HG02840 (cell line): ENCODE measurements at regions not wholly inside any gene's neighbourhood (a gene's known extent, or its start where the extent isn't known, plus 50 kb on each side); places are given as distances from the start of the nearest gene placed in this dataset.
"Not testable (repeated sequence)": the region's sequence is repeated elsewhere in the genome, so short reads cannot be mapped to it uniquely, and the experiment has no call there.

Experiments
- ATAC-seq: cut with Tn5 transposase; IDR thresholded peaks from one replicate; pipeline ENCODE4 v1.9.1; 2021; ENCODE audit warnings: mild to moderate bottlenecking, moderate library complexity, moderate number of reproducible peaks; ENCODE audit not compliant: unreplicated experiment, low FRiP score

- no peak for ATAC-seq
Observed at GRCh38 chr5:100252037-100252436, 283.1 kb upstream of the FAM174A start.

- no peak for ATAC-seq
Observed at GRCh38 chr5:100249884-100250269, 285.3 kb upstream of the FAM174A start.

GRCh38 chr5:100249211-100249883 is 285.8 kb upstream of the FAM174A start:
- no peak for ATAC-seq

GRCh38 chr5:100232736-100233135 is 302.4 kb upstream of the FAM174A start:
- ATAC-seq: no peak

GRCh38 chr5:100188778-100189177 is 346.4 kb upstream of the FAM174A start:
- no peak for ATAC-seq

- ATAC-seq: no peak
Observed at GRCh38 chr5:100188339-100188738, 346.8 kb upstream of the FAM174A start.

GRCh38 chr5:100186181-100186580 is 349.0 kb upstream of the FAM174A start:
- ATAC-seq: no peak

- ATAC-seq: no peak
Observed at GRCh38 chr5:100182402-100182801, 352.8 kb upstream of the FAM174A start.

- no peak for ATAC-seq
Observed at GRCh38 chr5:100175346-100175745, 359.8 kb upstream of the FAM174A start.

- ATAC-seq: peak; percentile 100
Observed at GRCh38 chr5:100165309-100165708, 369.9 kb upstream of the FAM174A start.

- no peak for ATAC-seq
Observed at GRCh38 chr5:100161868-100162267, 373.3 kb upstream of the FAM174A start.

GRCh38 chr5:100157066-100157465 is 378.1 kb upstream of the FAM174A start:
- ATAC-seq: no peak

GRCh38 chr5:100148239-100148638 is 386.9 kb upstream of the FAM174A start:
- ATAC-seq: no peak

- ATAC-seq: no peak
Observed at GRCh38 chr5:100142607-100143006, 392.6 kb upstream of the FAM174A start.

GRCh38 chr5:100131161-100131560 is 404.0 kb upstream of the FAM174A start:
- no peak for ATAC-seq

GRCh38 chr5:100130307-100130706 is 404.9 kb upstream of the FAM174A start:
- ATAC-seq: no peak

- ATAC-seq: no peak
Observed at GRCh38 chr5:100119903-100120302, 415.3 kb upstream of the FAM174A start.

GRCh38 chr5:100110497-100110896 is 424.7 kb upstream of the FAM174A start:
- no peak for ATAC-seq

- ATAC-seq: no peak
Observed at GRCh38 chr5:100108883-100109282, 426.3 kb upstream of the FAM174A start.

- not testable (repeated sequence) for ATAC-seq
Observed at GRCh38 chr5:100103592-100104119, 431.5 kb upstream of the FAM174A start.

- ATAC-seq: not testable (repeated sequence)
Observed at GRCh38 chr5:100101466-100101865, 433.7 kb upstream of the FAM174A start.

GRCh38 chr5:100096328-100096727 is 438.8 kb upstream of the FAM174A start:
- ATAC-seq: not testable (repeated sequence)
